Thyroid gland (tissue), 4 donors: ENCODE measurements at regions not wholly inside any gene's neighbourhood (a gene's known extent, or its start where the extent isn't known, plus 50 kb on each side); places are given as distances from the start of the nearest gene placed in this dataset.
"Not testable (repeated sequence)": the region's sequence is repeated elsewhere in the genome, so short reads cannot be mapped to it uniquely, and the experiment has no call there.

Source experiments
- DNase-seq, 2 donors: peaks; one replicate each; pipeline ENCODE4 v3.0.0-alpha.2; 2019
- H3K27ac ChIP-seq, 3 donors: fragments of 200-600 bp; sonication (generic); 1 replicate in 2 of 3; 2 replicates in 1 of 3; pipeline ENCODE4 v1.5.1; 2016 to 2019; ENCODE audit warnings: mild to moderate bottlenecking in 1 of 3, moderate library complexity in 1 of 3
- H3K27me3 ChIP-seq: fragments of 200-600 bp; sonication (generic); one replicate; pipeline ENCODE4 v1.5.1; 2019
- H3K36me3 ChIP-seq, 2 donors: fragments of 200-600 bp; sonication (generic); one replicate each; pipeline ENCODE4 v1.5.1; 2016 to 2019
- H3K4me1 ChIP-seq, 2 donors: fragments of 200-600 bp; sonication (generic); one replicate each; pipeline ENCODE4 v1.5.1; 2017 to 2019
- H3K4me3 ChIP-seq, 3 donors: fragments of 200-600 bp; sonication (generic); replicated peaks in 1 of 3; 1 replicate in 2 of 3; 2 replicates in 1 of 3; pipeline ENCODE4 v1.5.1; 2016; ENCODE audit warnings: mild to moderate bottlenecking in 1 of 3
- H3K9me3 ChIP-seq: fragments of 200-600 bp; sonication (generic); one replicate; pipeline ENCODE4 v1.5.1; 2017
- CTCF ChIP-seq, 6 experiments: fragments of 200-600 bp in 3 of 6; fragments of 450-650 bp in 3 of 6; sonication (generic) in 3 of 6; IDR thresholded peaks; one replicate each; pipeline ENCODE4 v1.5.1; 2016 to 2019; ENCODE audit warnings: antibody characterized with exemption in 6 of 6, mild to moderate bottlenecking in 2 of 6, inconsistent platforms in 1 of 6, moderate library complexity in 1 of 6
- POLR2A ChIP-seq, 2 donors: fragments of 450-650 bp; IDR thresholded peaks; one replicate each; pipeline ENCODE4 v1.6.1; 2017; ENCODE audit warnings: antibody characterized with exemption in 2 of 2, mild to moderate bottlenecking in 2 of 2, moderate library complexity in 1 of 2
- WGBS, 2 donors: methylation state at CpG; one replicate each; pipeline ENCODE4 v1.1.5; 2017; 5-methylcytosine and 5-hydroxymethylcytosine counted together
- intact Hi-C: fragments of 100-400 bp; cut with DNase I; formaldehyde crosslinking; loops from one replicate; pipeline ENCODE4 v1.15.1; 2023

- no peaks in the 10 kb centered on the region for H3K27me3 ChIP-seq
- no peaks in the 10 kb centered on the region for H3K36me3 ChIP-seq
- H3K4me3 ChIP-seq, result no peak overlapping the region
- 88 to 91% methylated on average over 8 of the region's 8 CpGs for WGBS, 2 donors
- intact Hi-C loops, result no loop called here
- no peak overlapping the region for H3K27ac ChIP-seq
- no peaks in the 10 kb centered on the region for H3K9me3 ChIP-seq
- TF ChIP-seq CTCF (IDR thresholded peaks at IDR 0.05), result no peak
- TF ChIP-seq POLR2A (IDR thresholded peaks at IDR 0.05), result no peak
- peaks cover 25% of the 10 kb centered on the region in 2 donors for H3K4me1 ChIP-seq
- DNase-seq, result no peak
These were observed 112.8 kb downstream of the ADCYAP1 start for GRCh38 chr18:1017227-1018058.

GRCh38 chr18:1018181-1018681 is 113.6 kb downstream of the ADCYAP1 start:
- Histone ChIP-seq H3K4me3 (no peak overlapping the region), H3K4me1 (peaks cover 25% of the 10 kb centered on the region in 2 donors), H3K9me3 (no peaks in the 10 kb centered on the region), H3K27me3 (no peaks in the 10 kb centered on the region), H3K27ac (no peak overlapping the region), H3K36me3 (no peaks in the 10 kb centered on the region)
- intact Hi-C loops, result no loop called here
- DNase-seq, result no peak
- WGBS, 2 donors, result 68 to 74% methylated on average over 5 of the region's 5 CpGs
- TF ChIP-seq POLR2A (IDR thresholded peaks at IDR 0.05) (no peak), CTCF (IDR thresholded peaks at IDR 0.05) (no peak)

- H3K9me3 ChIP-seq, result no peaks in the 10 kb centered on the region
- no peak for DNase-seq
- peaks cover 19 to 23% of the 10 kb centered on the region in 2 donors for H3K4me1 ChIP-seq
- no peak overlapping the region for H3K4me3 ChIP-seq
- H3K27ac ChIP-seq, result no peak overlapping the region
- intact Hi-C loops, result no loop called here
- H3K27me3 ChIP-seq, result no peaks in the 10 kb centered on the region
- TF ChIP-seq POLR2A (IDR thresholded peaks at IDR 0.05) (no peak), CTCF (IDR thresholded peaks at IDR 0.05) (no peak)
- 53 to 72% methylated on average over 3 of the region's 3 CpGs for WGBS, 2 donors
- H3K36me3 ChIP-seq, result no peaks in the 10 kb centered on the region
These were observed 114.5 kb downstream of the ADCYAP1 start for GRCh38 chr18:1019191-1019590.

- peaks cover 3 to 6% of the 10 kb centered on the region in 2 donors for H3K4me1 ChIP-seq
- no peak for DNase-seq
- intact Hi-C loops, result no loop called here
- TF ChIP-seq POLR2A (IDR thresholded peaks at IDR 0.05), result no peak
- TF ChIP-seq CTCF (IDR thresholded peaks at IDR 0.05), result no peak
- no peaks in the 10 kb centered on the region for H3K9me3 ChIP-seq
- no peak overlapping the region for H3K27ac ChIP-seq
- H3K4me3 ChIP-seq, result no peak overlapping the region
- no peaks in the 10 kb centered on the region for H3K36me3 ChIP-seq
- H3K27me3 ChIP-seq, result no peaks in the 10 kb centered on the region
- 87 to 92% methylated on average over 2 of the region's 2 CpGs for WGBS, 2 donors
These were observed 116.2 kb downstream of the ADCYAP1 start for GRCh38 chr18:1020731-1021344.

- 82 to 95% methylated on average over 1 of the region's 1 CpG for WGBS, 2 donors
- Histone ChIP-seq H3K36me3 (no peaks in the 10 kb centered on the region), H3K9me3 (no peaks in the 10 kb centered on the region), H3K27me3 (no peaks in the 10 kb centered on the region), H3K4me1 (no peaks in the 10 kb centered on the region), H3K4me3 (no peak overlapping the region), H3K27ac (no peak overlapping the region)
- DNase-seq, result no peak
- intact Hi-C loops, result no loop called here
- TF ChIP-seq CTCF (IDR thresholded peaks at IDR 0.05) (no peak), POLR2A (IDR thresholded peaks at IDR 0.05) (no peak)
These were observed 122.3 kb downstream of the ADCYAP1 start for GRCh38 chr18:1026930-1027329.

GRCh38 chr18:1033092-1033491 is 128.4 kb downstream of the ADCYAP1 start:
- 82 to 84% methylated on average over 3 of the region's 3 CpGs for WGBS, 2 donors
- H3K4me3 ChIP-seq, intact Hi-C loops: not testable (repeated sequence)

More at GRCh38 chr18:1033092-1033491, 128.4 kb downstream of the ADCYAP1 start:
- DNase-seq, H3K9me3 ChIP-seq, H3K27ac ChIP-seq, H3K36me3 ChIP-seq, H3K4me1 ChIP-seq, H3K27me3 ChIP-seq: not testable (repeated sequence)
